ENCODE measurements at regions not wholly inside any gene's neighbourhood (a gene's known extent, or its start where the extent isn't known, plus 50 kb on each side); places are given as distances from the start of the nearest gene placed in this dataset.
"Not testable (repeated sequence)": the region's sequence is repeated elsewhere in the genome, so short reads cannot be mapped to it uniquely, and the experiment has no call there.

GRCh38 chrX:25853002-25853479 lies 285.1 kb upstream of the MAGEB18 start:
- DNase-seq, result no peak

DNA sequence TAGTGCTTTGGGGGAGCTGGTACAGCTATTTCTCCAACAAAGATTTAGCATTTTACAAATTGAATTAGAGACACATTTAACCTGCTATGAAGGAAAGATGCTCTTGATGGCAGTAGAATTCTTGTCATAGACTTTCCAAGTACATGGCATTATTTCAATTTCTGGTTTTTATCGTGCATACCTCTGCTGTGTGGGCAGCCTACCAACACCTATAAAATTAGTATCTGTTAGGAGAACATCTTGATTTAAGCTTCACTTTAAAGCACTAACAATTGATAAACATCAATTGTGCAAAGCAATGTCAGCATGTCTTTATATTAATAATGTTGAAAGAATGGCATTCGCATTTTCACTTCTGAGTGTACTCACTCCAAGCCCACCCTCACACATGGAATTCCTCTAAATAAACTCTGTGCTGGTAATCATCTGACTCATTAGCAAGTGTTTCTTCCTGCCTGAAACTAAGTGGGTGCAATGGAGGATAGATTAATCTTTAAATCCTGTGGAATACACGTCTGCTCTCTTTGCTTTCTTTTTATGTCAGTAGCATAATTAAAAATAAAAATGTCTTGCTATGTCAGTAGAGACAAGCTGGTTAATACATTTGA lies 279.8 kb upstream of the MAGEB18 start:
- DNase-seq, result no peak

- DNase-seq, result no peak
Observed at GRCh38 chrX:25860322-25860721, 277.8 kb upstream of the MAGEB18 start.

GRCh38 chrX:25869761-25870160 lies 268.4 kb upstream of the MAGEB18 start:
- no peak for DNase-seq

- no peak for DNase-seq
Observed at GRCh38 chrX:25872786-25873185, 265.4 kb upstream of the MAGEB18 start.

DNA sequence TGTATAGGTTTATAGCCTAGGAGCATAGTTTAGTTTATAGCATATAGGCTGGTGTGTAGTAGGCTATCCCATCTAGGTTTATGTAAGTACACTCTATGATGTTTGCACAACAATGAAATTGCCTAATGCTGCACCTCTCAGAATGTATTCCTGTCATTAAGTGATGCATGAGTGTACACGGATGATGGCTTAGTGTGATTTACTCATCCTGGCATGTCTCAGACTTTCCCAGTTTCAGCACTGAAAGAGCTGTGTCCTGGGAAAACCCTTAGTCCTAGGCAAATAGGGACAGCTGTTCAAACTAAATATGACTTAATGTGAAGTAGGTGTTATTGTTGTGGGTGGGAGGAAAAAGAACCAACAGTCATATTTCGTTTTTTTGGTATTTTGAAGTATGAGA lies 264.9 kb upstream of the MAGEB18 start:
- DNase-seq, result no peak

DNA sequence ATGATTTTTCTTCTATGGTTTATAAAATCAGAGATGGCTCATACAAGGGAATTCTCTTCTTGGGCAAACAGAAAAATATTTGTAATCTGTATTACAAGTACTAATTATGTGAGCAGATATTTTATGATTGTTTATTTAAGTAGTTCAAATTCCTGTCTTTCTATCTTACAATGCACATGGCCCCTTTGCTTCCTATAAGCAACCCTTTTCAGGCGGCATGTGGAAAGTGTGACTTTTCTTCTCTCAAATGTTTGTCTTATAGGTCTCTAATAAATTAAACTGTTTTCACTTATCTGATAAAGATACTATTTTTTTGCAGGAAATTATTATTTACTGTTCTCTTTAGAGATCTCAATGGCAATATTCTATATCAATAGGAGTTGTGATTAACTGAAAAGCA lies 259.3 kb upstream of the MAGEB18 start:
- DNase-seq, result no peak

- not testable (repeated sequence) for DNase-seq
Observed at GRCh38 chrX:25882503-25882902, 255.6 kb upstream of the MAGEB18 start.

GRCh38 chrX:25897758-25898157 lies 240.4 kb upstream of the MAGEB18 start:
- no peak for DNase-seq

GRCh38 chrX:25905728-25906127 lies 232.4 kb upstream of the MAGEB18 start:
- not testable (repeated sequence) for DNase-seq

DNA sequence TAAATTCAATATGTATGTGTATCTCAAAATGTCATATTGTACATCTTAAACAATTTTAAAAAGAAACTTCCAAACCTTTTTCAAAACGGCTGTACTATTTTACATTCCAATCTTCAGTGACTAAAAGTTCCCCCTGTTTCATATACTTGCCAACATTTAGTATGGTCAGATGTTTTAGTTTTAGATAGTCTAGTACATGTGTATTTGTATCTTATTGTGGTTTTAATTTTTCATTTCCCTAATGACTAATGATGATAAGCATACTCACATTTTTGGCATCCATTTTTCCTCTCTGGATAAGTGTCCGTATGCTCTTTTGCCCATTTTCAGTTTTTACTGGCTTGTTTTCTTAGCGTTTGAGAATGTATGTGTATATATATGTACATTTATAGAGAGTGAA lies 212.2 kb upstream of the MAGEB18 start:
- peak; percentile 34 for DNase-seq

DNA sequence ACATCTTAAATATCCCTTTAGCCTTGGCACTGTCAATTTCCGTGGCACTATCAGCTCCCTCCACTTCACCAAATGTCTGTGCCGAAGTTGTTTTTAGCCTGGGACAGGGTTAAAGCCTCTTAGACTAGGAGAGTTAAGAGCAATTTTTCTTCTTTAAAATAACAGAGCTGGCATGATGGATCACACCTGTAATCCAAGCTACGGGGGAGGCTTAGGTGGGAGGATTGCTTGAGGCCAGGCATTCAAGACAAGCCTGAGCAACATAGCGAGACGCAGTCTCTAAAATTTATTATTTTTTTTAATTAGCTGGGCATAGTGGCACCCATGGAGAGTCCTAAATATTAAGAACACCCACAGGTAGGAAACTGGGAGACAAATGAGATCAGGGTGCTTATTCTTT lies 209.8 kb upstream of the MAGEB18 start:
- no peak for DNase-seq

- DNase-seq, result no peak
Observed at GRCh38 chrX:25941087-25941486, 197.1 kb upstream of the MAGEB18 start.

GRCh38 chrX:25941559-25942250 lies 196.4 kb upstream of the MAGEB18 start:
- DNase-seq, result no peak

GRCh38 chrX:25968920-25969319 lies 169.2 kb upstream of the MAGEB18 start:
- DNase-seq, result no peak

- DNase-seq, result no peak
Observed at GRCh38 chrX:25976683-25977310, 161.3 kb upstream of the MAGEB18 start.

DNA sequence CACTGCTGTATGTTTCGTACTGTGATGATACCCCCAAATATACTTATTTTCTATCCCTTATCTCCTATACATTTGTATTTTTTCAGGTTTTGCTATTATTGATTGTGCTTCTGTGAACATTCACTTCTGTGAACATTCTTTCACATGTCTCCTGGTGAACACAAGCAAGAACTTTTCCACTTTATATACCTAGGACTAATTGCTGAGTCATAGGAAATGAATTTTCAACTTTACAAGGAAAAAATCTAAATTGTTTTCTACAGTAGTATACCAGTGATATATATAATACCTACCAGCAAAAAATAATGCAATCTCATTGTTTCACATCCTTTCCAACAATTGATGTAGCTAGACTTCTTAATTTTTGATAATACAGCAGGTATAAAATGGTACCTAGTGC lies 139.5 kb upstream of the MAGEB18 start:
- no peak for DNase-seq

DNA sequence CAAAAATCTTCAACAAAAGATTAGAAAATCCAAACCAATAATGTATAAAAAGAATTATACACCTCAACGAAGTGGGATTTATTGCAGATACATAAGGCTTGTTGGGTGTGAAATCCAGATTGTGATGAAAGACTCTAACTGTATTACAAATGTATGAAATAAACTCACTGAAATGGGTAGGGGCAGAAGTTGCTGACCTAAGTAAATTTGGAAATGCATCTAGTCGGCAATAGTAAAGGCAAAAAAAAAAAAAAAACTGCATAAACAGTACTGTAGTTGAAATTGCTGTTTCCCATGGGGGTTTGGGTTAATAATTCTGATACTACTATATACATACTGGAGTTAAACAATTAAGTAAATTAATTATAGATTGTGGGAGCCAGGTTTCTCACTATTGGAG lies 130.7 kb upstream of the MAGEB18 start:
- DNase-seq, result no peak

GRCh38 chrX:26008042-26008441 lies 130.1 kb upstream of the MAGEB18 start:
- DNase-seq, result no peak

DNA sequence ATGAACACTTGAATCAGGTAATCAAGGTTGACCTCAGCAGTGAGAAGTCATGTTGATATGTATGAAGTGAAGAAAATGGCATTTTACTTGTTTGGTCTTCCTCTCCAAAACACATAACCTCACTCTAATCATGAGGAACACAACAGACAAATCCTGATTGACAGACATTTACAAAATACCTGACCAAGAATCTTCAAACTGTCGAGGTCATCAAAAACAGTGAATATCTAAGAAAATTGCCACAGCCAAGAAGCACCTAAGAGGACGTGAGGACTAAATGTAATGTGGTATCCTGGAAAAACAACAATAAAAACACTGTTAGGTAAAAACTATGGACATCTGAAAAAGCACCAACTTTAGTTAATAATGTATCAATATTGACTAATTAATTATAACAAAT lies 129.5 kb upstream of the MAGEB18 start:
- no peak for DNase-seq

GRCh38 chrX:26019386-26019785 lies 118.8 kb upstream of the MAGEB18 start:
- no peak for DNase-seq

- DNase-seq, result no peak
Observed at GRCh38 chrX:26026179-26026578, 112.0 kb upstream of the MAGEB18 start.

DNA sequence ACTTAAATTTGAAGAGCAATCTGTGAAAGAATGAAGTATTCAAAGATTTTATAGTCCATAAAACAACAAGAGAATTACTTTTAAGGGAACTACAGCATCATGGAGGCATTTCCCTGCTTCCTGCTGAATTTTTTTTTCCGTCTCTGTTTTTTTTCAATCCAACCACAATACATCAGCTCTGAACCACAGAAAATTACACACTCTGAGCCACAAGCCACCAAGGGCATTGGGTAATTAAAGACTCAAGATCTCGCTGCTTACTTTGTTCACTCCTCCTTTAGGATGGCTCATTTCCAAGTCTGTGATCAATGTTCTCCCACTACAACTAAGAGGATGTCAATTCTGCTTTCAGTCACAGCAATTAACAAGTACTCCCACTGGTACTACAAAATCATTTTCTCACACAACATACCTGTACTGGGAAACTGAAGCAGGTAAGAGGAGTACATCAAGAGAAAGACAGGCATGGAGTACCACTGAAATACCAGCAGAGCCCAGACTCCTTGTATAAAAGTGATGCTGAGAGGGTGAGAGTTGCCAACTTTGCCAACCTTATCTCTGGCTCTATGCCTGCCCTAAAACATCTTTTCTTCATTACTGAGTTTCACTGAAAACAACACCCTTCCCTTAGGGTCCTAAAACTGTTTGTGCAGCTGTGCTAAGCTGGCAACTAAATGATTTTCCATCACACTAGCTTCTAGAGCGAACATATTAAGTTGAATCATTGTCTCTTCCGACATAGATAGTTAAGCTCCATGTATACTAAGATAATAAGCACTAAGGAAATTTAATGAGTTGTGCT lies 105.8 kb upstream of the MAGEB18 start:
- DNase-seq, result no peak

Measured in skin of body (tissue), 1 donor.